Kidney epithelial cell (primary cell): ENCODE measurements at regions not wholly inside any gene's neighbourhood (a gene's known extent, or its start where the extent isn't known, plus 50 kb on each side); places are given as distances from the start of the nearest gene placed in this dataset.

Experiments
- DNase-seq: peaks from one replicate; pipeline ENCODE4 v3.0.0-alpha.2; 2010; ENCODE audit warnings: low read depth
- H3K27me3 ChIP-seq: 2 replicates; pipeline ENCODE4 v1.6.0; 2011; ENCODE audit warnings: low read length; ENCODE audit not compliant: control insufficient read depth, insufficient read depth
- H3K36me3 ChIP-seq: 2 replicates; pipeline ENCODE4 v1.5.1; 2011; ENCODE audit warnings: low read length; ENCODE audit not compliant: control insufficient read depth, insufficient read depth
- H3K4me3 ChIP-seq: 2 replicates; pipeline ENCODE4 v1.5.1; 2011; ENCODE audit warnings: low read depth, mild to moderate bottlenecking, control low read depth, low read length
- TF ChIP-seq, protein P1 (sequence below): IDR thresholded peaks from 2 replicates; pipeline ENCODE4 v1.5.1; 2011; ENCODE audit warnings: mild to moderate bottlenecking, moderate library complexity, low read length, control low read depth, inconsistent platforms; ENCODE audit not compliant: insufficient read depth, poor library complexity, severe bottlenecking

DNA sequence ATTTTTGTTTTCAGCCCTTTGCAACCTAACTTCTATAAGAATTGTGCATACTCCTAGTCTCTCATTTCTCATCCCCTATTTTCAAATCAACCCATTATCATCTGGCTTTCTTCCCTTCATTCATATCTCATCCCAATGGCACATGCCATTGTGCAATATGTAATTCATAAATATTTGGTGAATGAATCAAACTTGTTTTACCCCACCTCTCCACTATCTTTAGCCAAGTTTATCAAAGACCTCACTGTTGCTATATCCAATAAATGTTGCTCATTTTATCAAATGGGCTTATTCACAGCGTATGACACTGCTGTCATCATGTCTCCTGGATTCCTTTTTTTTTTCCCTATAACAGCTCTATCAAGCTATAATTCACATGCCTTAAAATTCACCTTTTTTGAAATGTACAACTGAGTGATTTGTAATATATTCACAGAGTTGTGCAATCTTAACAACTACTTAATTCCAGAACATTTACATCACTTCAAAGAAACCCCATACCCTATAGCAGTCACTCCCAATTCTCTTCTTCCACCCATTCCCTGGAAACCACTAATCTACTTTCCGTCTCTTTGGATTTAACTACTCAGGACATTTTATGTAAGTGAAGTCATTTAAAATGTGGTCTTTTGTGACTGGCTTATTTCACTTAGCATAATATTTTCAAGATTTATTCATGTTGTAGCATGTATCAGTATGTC is 214.4 kb upstream of the PAPPA start:
- no peak overlapping the region for H3K4me3 ChIP-seq
- no peak for DNase-seq
- no peaks in the 10 kb centered on the region for H3K36me3 ChIP-seq
- TF ChIP-seq, protein P1, sequence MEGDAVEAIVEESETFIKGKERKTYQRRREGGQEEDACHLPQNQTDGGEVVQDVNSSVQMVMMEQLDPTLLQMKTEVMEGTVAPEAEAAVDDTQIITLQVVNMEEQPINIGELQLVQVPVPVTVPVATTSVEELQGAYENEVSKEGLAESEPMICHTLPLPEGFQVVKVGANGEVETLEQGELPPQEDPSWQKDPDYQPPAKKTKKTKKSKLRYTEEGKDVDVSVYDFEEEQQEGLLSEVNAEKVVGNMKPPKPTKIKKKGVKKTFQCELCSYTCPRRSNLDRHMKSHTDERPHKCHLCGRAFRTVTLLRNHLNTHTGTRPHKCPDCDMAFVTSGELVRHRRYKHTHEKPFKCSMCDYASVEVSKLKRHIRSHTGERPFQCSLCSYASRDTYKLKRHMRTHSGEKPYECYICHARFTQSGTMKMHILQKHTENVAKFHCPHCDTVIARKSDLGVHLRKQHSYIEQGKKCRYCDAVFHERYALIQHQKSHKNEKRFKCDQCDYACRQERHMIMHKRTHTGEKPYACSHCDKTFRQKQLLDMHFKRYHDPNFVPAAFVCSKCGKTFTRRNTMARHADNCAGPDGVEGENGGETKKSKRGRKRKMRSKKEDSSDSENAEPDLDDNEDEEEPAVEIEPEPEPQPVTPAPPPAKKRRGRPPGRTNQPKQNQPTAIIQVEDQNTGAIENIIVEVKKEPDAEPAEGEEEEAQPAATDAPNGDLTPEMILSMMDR = no peak
- H3K27me3 ChIP-seq = no peaks in the 10 kb centered on the region

DNA sequence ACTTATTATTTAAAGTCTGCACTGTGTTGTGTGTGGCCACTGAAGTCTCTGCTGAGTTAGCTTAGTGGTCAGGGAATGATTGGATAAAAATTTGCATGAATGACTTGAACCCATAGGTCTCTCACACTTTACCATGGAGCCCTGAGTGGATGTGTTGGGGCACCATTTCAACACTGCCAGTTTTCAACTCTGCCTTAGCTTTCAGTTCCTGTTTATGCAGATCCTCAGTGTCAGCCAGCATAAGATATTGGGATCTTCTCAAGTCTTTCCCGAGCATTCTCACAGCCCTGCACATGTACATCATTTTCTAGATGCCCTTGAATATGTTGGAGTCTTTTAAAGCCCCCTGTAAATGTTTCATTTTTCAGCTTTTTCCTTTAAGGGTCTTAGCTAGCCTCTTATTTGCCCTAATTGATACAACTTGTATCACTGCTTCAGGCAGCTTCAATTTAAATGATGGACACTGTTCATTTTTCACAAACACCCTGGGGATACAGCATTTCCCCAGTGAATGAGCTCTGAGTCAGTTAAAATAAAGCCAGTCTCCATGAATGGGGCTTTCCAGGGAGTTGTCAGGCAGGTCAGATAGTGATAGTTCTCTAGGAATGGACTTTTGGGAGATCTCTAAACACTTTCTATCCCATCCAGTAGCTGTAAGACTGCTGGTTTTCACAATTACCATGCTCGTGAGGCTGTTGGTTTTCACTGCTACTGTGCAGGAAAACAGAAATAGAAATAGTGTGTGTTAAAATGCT is 211.9 kb upstream of the PAPPA start:
- Histone ChIP-seq H3K4me3 (no peak overlapping the region), H3K27me3 (no peaks in the 10 kb centered on the region), H3K36me3 (no peaks in the 10 kb centered on the region)
- TF ChIP-seq, protein P1 = no peak
- no peak for DNase-seq

DNA sequence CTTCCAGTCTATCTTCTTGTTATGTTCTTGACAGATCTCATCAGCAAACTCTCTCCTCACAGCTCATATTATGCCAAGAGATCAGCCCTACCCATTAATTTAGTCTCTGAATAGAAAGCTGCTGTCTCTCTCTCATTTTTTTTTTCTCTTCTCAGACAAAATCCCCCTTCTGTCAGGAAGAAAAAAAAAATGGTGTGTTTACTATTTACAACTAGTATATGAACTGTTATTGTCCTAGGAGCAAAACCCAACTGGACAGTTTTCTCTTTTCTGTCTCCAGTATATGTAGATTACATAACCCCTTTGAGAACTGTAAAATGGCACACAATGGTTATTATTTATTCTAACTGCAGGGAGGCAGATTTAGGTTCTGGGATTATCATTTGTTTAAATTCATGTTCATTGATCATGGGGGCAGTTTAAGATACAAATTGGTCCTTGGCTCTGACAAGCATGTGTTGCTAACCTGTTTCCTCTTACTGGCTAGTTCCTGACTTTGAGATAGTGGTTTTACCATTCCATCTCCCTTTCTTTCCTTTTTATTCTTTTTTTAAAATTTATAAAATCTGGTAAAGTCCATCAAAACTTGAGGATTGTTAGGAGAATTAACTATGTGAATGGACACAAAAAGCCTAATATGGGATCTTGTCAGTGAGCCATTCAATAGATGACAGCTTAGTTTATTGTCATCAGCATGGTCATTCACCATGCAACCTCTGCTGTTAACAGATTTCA is 210.0 kb upstream of the PAPPA start:
- Histone ChIP-seq H3K27me3 (no peaks in the 10 kb centered on the region), H3K4me3 (no peak overlapping the region), H3K36me3 (no peaks in the 10 kb centered on the region)
- DNase-seq = no peak
- TF ChIP-seq, protein P1 = no peak

DNA sequence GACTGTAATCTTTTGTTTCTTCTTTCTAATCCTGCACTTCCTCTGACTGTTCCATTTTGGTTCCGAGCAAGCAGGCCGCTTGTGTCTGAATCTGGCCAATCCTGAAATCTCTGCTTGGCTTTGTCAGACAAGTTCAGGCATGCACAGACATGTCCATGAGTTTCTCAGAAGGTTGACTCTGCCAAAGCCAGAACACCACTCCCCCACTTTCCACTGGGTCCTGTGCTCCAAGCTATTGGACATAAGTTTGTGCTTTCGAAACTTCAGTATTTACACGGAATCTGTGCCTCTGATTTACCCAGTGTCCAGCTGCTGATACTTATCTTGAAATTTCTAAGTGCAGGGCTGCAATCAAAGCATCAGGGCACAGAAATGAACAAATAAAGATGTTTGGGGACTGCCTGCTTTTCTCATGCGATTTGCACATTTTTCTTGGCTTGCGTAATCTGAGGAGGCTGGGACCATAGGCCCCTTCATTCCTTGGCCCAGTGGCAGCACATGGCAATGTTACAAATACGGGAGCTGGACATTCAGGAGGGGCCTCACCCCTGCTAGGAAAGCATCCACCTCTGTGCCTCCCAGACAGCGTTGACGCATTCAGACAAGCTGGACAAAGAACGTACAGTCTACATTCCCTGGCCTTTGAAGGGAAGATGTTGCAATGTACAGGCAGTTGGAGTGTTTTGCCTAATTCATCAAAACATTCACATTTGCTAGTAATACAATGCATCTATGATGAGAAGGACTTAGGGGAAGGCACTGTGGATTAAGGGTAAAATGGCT is 209.2 kb upstream of the PAPPA start:
- TF ChIP-seq, protein P1 = no peak
- H3K4me3 ChIP-seq = no peak overlapping the region
- no peaks in the 10 kb centered on the region for H3K27me3 ChIP-seq
- DNase-seq = no peak
- no peaks in the 10 kb centered on the region for H3K36me3 ChIP-seq

DNA sequence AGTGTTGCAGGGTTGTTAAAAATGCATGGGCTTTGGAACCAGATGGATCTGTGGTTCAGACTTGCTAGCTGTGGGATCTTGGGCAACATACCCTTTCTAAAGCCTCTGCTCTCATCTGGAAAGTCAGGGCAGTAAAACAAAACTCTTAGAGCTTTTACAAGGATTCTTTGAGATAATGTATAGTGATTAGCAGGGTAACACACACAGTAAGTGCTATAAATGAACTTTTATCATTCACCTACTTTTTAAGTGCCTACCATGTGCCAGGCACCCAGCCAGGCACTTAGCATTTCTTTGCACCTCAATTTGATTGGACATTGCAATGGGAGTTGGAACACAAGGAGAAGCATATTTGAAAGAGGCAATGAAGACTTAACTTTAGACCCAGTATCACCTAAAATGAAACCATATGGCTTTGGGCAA is 208.6 kb upstream of the PAPPA start:
- H3K36me3 ChIP-seq = no peaks in the 10 kb centered on the region
- H3K27me3 ChIP-seq = no peaks in the 10 kb centered on the region
- no peak for DNase-seq
- TF ChIP-seq, protein P1 = no peak
- H3K4me3 ChIP-seq = no peak overlapping the region
